Inflammatory macrophage (primary cell): ENCODE measurements at regions not wholly inside any gene's neighbourhood (a gene's known extent, or its start where the extent isn't known, plus 50 kb on each side); places are given as distances from the start of the nearest gene placed in this dataset.

Experiments used
- DNase-seq, 2 donors: peaks; one replicate each; pipeline ENCODE4 v3.0.0-alpha.2; 2020 to 2022

GRCh38 chr22:48244388-48245195, 1482.1 kb downstream of the TBC1D22A start:
- DNase-seq, result no peak

GRCh38 chr22:48242461-48242864, 1480.0 kb downstream of the TBC1D22A start:
- no peak for DNase-seq

GRCh38 chr22:48241658-48242057, 1479.2 kb downstream of the TBC1D22A start:
- no peak for DNase-seq

- no peak for DNase-seq
These were observed 1478.4 kb downstream of the TBC1D22A start for GRCh38 chr22:48240935-48241230.

GRCh38 chr22:48240148-48240934, 1477.9 kb downstream of the TBC1D22A start:
- no peak for DNase-seq

- DNase-seq, result no peak
These were observed 1477.2 kb downstream of the TBC1D22A start for GRCh38 chr22:48239461-48240147.

- DNase-seq, result no peak
These were observed 1476.5 kb downstream of the TBC1D22A start for GRCh38 chr22:48238966-48239365.

- no peak for DNase-seq
These were observed 1476.0 kb downstream of the TBC1D22A start for GRCh38 chr22:48238284-48238915.

GRCh38 chr22:48237466-48238283, 1475.2 kb downstream of the TBC1D22A start:
- DNase-seq, result no peak

GRCh38 chr22:48236261-48236660, 1473.8 kb downstream of the TBC1D22A start:
- no peak for DNase-seq

GRCh38 chr22:48235744-48236143, 1473.3 kb downstream of the TBC1D22A start:
- no peak for DNase-seq

- no peak for DNase-seq
These were observed 1471.6 kb downstream of the TBC1D22A start for GRCh38 chr22:48234011-48234410.

- DNase-seq, result no peak
These were observed 1471.1 kb downstream of the TBC1D22A start for GRCh38 chr22:48233586-48233985.

- DNase-seq, result no peak
These were observed 1466.0 kb downstream of the TBC1D22A start for GRCh38 chr22:48228468-48228867.

GRCh38 chr22:48227341-48228018, 1465.0 kb downstream of the TBC1D22A start:
- DNase-seq, result no peak

GRCh38 chr22:48226026-48227013, 1463.9 kb downstream of the TBC1D22A start:
- DNase-seq, result no peak

GRCh38 chr22:48224332-48224731, 1461.9 kb downstream of the TBC1D22A start:
- no peak for DNase-seq

GRCh38 chr22:48223488-48224190, 1461.2 kb downstream of the TBC1D22A start:
- DNase-seq, result no peak

GRCh38 chr22:48222742-48223487, 1460.5 kb downstream of the TBC1D22A start:
- DNase-seq, result no peak
